Esophagus (tissue), 2 donors: ENCODE measurements at regions not wholly inside any gene's neighbourhood (a gene's known extent, or its start where the extent isn't known, plus 50 kb on each side); places are given as distances from the start of the nearest gene placed in this dataset.

Experiments
- H3K27ac ChIP-seq, 2 donors: one replicate each; pipeline ENCODE4 v1.5.1; 2013; ENCODE audit warnings: low read depth in 2 of 2, mild to moderate bottlenecking in 2 of 2, inconsistent platforms in 1 of 2, low read length in 1 of 2, moderate library complexity in 1 of 2
- H3K27me3 ChIP-seq, 2 donors: one replicate each; pipeline ENCODE4 v1.6.1; 2013; ENCODE audit warnings: low read length in 2 of 2, control low read depth in 1 of 2, mild to moderate bottlenecking in 1 of 2; ENCODE audit not compliant: insufficient read depth in 2 of 2, control insufficient read depth in 1 of 2
- H3K36me3 ChIP-seq, 2 donors: one replicate each; pipeline ENCODE4 v1.6.1; 2013; ENCODE audit warnings: low read length in 1 of 2; ENCODE audit not compliant: control insufficient read depth in 2 of 2, insufficient read depth in 2 of 2
- H3K4me1 ChIP-seq, 2 donors: one replicate each; pipeline ENCODE4 v1.6.1; 2013; ENCODE audit warnings: low read length in 1 of 2; ENCODE audit not compliant: control insufficient read depth in 2 of 2, insufficient read depth in 2 of 2
- H3K4me3 ChIP-seq, 2 donors: one replicate each; pipeline ENCODE4 v1.5.1; 2013; ENCODE audit warnings: low read length in 2 of 2, mild to moderate bottlenecking in 2 of 2, low read depth in 1 of 2, moderate library complexity in 1 of 2
- H3K9me3 ChIP-seq, 2 donors: one replicate each; pipeline ENCODE4 v1.6.1; 2013; ENCODE audit warnings: mild to moderate bottlenecking in 2 of 2, low read depth in 1 of 2, low read length in 1 of 2, moderate library complexity in 1 of 2; ENCODE audit not compliant: control insufficient read depth in 2 of 2, insufficient read depth in 1 of 2
- WGBS, 2 donors: extraction: QIAGEN DNeasy Blood & Tissue Kit; methylation state at CpG; one replicate each; pipeline ENCODE4 v1.1.7; 2013; 5-methylcytosine and 5-hydroxymethylcytosine counted together
- donor health status: healthy with polysubstance abuse.
- donor health status: Bipolar disorder and iron deficiency.

DNA sequence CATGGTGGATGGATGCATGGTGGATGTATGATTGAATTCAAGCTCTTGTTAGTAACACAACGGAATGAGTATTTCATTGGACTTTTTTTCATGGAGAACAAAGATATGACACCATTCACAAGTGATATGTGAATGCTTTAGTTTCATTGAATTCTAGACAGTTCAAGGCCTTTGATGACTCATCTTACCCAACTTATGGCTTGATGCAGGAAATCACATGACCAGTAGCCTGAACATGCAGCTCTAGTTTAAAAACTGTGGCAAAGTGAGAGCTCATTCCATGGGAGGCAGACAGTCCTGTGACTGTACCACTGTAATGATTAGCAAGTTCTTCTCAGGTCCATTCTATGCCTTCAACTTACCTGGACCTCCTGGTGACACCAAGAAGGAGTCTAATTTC is 1239.3 kb downstream of the TYW1 start:
- Histone ChIP-seq H3K4me3 (no peak overlapping the region), H3K36me3 (no peaks in the 10 kb centered on the region), H3K4me1 (no peaks in the 10 kb centered on the region), H3K27me3 (no peaks in the 10 kb centered on the region), H3K27ac (no peak overlapping the region), H3K9me3 (peaks cover 2% of the 10 kb centered on the region in 2 donors)
- 92 to 93% methylated on average over 1 of the region's 1 CpG for WGBS, 2 donors

DNA sequence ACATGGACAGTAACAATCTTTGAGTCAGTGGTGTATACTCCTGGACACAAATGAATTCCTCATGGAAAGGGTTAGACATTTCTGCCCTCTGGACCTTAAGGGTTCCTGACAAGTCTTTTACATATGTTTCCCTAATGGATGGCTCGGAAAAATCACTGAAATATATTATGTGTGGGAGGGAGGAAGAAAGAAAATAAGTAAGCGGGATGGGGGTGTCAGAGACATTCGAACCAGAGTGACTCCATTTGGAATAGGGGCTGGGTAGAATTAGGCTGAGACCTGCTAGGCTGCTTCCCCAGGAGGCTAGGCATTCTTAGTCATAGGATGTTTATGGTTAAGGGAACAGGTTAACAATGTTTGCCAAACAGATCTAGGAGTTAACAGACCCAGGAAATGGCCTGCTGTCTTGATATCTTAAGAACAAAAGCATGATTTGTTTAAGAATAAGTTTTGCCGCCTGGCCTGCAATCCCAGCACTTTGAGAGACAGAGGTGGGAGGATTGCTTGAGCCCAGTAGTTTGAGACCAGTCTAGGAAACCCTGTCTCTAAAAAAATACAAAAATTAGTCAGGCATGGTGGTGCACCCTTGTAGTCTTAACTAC is 1241.7 kb downstream of the TYW1 start:
- no peak overlapping the region for H3K27ac ChIP-seq
- 61 to 71% methylated on average over 4 of the region's 4 CpGs for WGBS, 2 donors
- peaks cover 0 to 2% of the 10 kb centered on the region in 2 donors for H3K9me3 ChIP-seq
- no peak overlapping the region for H3K4me3 ChIP-seq
- H3K4me1 ChIP-seq = no peaks in the 10 kb centered on the region
- H3K27me3 ChIP-seq = no peaks in the 10 kb centered on the region
- no peaks in the 10 kb centered on the region for H3K36me3 ChIP-seq

DNA sequence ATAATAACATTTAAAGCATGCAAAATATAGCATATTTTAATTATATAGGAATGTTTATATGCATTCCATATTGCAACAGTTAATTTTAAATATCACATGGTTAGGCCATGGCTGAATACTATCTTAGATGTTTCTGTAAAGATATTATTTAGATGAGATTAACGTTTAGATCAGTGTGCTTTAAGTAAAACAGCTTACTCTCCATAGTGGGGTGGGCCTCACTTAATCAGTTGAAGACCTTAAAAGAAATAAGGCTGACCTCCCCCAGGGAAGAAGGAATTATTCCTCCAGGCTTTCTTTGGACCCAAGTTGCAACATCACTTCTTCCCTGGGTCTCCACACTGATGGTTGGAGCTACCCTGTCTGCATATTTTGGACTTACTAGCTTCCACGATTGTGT is 1246.5 kb downstream of the TYW1 start:
- H3K36me3 ChIP-seq = no peaks in the 10 kb centered on the region
- H3K4me1 ChIP-seq = peaks cover 0 to 6% of the 10 kb centered on the region in 2 donors
- no peaks in the 10 kb centered on the region for H3K27me3 ChIP-seq
- WGBS, 2 donors = 83% methylated on average over 2 of the region's 2 CpGs
- H3K4me3 ChIP-seq = no peak overlapping the region
- peaks cover 0 to 2% of the 10 kb centered on the region in 2 donors for H3K9me3 ChIP-seq
- H3K27ac ChIP-seq = no peak overlapping the region

DNA sequence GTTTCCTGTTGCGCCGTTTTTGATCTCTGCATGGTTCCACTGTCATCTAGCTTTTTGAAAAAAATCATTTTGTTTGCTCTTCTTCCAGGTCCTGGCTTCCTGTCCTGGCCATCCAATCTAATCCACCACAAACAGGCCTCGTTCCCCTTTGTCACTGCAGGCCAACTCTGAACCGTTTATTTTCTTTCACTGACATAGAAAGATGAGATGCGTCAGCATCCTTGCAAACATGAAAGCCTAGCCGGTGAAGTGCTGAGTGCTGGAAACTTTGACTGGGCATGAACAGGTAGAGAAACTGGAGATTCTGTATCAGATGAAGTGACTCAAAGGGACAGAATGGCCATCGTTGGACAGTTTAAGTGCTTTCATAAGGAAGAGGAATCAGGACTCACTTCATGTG is 1247.8 kb downstream of the TYW1 start:
- 70 to 71% methylated on average over 7 of the region's 7 CpGs for WGBS, 2 donors
- peaks cover 0 to 6% of the 10 kb centered on the region in 2 donors for H3K4me1 ChIP-seq
- H3K36me3 ChIP-seq = no peaks in the 10 kb centered on the region
- H3K27ac ChIP-seq = no peak overlapping the region
- H3K27me3 ChIP-seq = no peaks in the 10 kb centered on the region
- H3K9me3 ChIP-seq = peaks cover 0 to 2% of the 10 kb centered on the region in 2 donors
- H3K4me3 ChIP-seq = no peak overlapping the region

DNA sequence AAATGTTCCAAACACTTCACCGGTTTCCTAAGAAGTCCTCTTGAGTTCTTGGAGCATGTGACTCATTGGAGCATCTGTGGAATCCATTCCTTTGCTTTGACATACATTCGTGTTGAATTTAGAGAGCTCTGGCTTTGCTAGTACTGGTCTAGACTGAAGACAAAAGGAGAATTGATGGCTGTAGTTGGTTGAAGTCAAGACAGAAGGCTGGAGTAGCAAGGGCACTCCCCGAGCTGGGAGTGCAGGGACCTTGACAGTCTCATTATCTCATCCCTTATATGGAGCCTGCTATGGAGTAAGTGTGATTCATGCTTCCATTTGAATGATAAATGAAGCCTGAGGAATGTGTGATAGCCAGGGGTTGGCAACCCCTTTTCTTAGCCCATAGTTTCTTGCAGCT is 1249.1 kb downstream of the TYW1 start:
- H3K9me3 ChIP-seq = no peaks in the 10 kb centered on the region
- H3K4me3 ChIP-seq = no peak overlapping the region
- peaks cover 0 to 6% of the 10 kb centered on the region in 2 donors for H3K4me1 ChIP-seq
- H3K27ac ChIP-seq = no peak overlapping the region
- 35 to 37% methylated on average over 3 of the region's 3 CpGs for WGBS, 2 donors
- no peaks in the 10 kb centered on the region for H3K27me3 ChIP-seq
- H3K36me3 ChIP-seq = no peaks in the 10 kb centered on the region

DNA sequence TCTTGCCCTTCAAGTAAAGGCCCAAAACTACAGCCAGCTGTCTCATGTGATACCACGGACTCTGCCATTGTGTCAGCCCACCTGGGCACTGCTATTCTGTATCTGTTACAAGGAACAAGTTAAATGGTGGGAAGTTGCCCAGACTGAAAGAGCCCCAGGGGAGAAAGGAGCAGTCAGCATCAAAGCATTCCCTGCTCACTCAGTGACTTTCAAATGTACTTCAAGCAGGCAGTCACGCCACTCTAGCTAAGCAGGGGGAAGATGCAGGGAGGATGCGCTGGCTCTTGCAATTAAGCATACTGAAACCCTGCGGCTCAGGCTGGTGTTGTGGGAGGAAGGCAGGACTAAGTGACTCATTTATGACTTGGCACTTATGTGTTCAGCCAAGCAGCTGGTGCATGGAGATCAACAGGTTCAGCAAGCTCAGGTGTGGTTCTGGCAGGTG is 1249.6 kb downstream of the TYW1 start:
- Histone ChIP-seq H3K9me3 (no peaks in the 10 kb centered on the region), H3K27ac (peak overlapping the region in 1 of 2 donors; percentile 61), H3K4me3 (no peak overlapping the region), H3K36me3 (no peaks in the 10 kb centered on the region), H3K27me3 (no peaks in the 10 kb centered on the region), H3K4me1 (peaks cover 0 to 6% of the 10 kb centered on the region in 2 donors)
- WGBS, 2 donors = 38 to 45% methylated on average over 4 of the region's 4 CpGs

DNA sequence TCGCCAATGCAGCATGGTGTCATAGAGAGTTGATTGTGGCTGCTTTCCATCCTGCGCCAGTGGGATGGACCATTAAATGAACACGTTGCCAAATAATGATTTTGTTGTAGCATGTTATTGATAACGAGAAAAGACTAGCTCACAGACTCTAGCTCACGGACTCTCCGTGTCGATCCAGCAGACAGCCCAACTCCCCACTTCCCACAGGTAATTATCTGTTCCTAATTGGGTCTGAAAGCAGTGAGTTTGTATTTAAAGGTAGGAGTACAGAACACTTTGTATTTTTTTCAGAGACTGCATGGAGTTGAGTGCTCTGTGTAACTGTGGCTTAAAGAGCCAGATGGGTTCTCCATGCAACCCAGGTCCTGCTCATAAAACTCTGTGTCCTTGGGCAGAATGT is 1250.5 kb downstream of the TYW1 start:
- Histone ChIP-seq H3K36me3 (no peaks in the 10 kb centered on the region), H3K27me3 (no peaks in the 10 kb centered on the region), H3K4me3 (no peak overlapping the region), H3K4me1 (peaks cover 0 to 6% of the 10 kb centered on the region in 2 donors), H3K27ac (no peak overlapping the region), H3K9me3 (no peaks in the 10 kb centered on the region)
- 78 to 79% methylated on average over 7 of the region's 7 CpGs for WGBS, 2 donors

DNA sequence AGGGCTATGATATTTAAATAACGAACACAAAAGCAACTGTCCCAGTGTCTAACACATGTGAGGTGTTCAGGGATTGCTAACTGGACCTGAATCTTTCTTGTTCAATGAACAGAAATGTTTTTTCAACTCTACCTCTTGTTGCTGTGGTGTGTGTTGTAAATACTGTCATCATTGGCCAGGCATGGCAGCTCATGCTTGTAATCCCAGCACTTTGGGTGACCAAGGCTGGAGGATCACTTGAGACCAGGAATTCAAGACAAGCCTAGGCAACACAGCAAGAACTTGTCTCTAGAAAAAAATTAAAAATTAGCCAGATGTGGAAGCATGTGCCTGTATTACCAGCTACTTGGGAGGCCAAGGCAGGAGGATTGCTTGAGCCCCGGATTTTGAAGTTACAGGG is 1250.9 kb downstream of the TYW1 start:
- no peak overlapping the region for H3K27ac ChIP-seq
- no peaks in the 10 kb centered on the region for H3K27me3 ChIP-seq
- H3K36me3 ChIP-seq = no peaks in the 10 kb centered on the region
- WGBS, 2 donors = 61 to 86% methylated on average over 2 of the region's 2 CpGs
- H3K9me3 ChIP-seq = no peaks in the 10 kb centered on the region
- no peak overlapping the region for H3K4me3 ChIP-seq
- peaks cover 0 to 6% of the 10 kb centered on the region in 2 donors for H3K4me1 ChIP-seq

DNA sequence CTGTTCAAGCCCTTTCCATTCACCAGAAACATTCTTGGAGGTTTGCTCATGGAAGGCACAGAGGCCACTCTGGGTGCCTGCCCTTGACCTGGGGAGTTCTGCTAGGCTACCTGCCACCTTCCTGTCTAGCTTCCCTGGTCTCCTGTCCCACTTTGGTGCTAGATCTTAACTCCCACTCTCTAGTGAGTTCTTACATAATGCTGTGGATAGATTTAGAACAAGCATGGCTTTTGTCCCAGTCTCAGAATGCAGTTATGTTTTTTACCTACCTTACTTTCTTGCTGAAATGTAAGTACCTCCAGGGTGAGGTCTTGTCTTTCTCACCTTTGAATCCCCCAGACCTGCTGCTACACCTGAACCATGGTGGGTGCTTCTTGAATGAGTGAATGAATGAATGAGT is 1252.3 kb downstream of the TYW1 start:
- Histone ChIP-seq H3K27ac (no peak overlapping the region), H3K27me3 (no peaks in the 10 kb centered on the region), H3K36me3 (no peaks in the 10 kb centered on the region), H3K4me3 (no peak overlapping the region), H3K4me1 (peaks cover 0 to 6% of the 10 kb centered on the region in 2 donors), H3K9me3 (no peaks in the 10 kb centered on the region)

DNA sequence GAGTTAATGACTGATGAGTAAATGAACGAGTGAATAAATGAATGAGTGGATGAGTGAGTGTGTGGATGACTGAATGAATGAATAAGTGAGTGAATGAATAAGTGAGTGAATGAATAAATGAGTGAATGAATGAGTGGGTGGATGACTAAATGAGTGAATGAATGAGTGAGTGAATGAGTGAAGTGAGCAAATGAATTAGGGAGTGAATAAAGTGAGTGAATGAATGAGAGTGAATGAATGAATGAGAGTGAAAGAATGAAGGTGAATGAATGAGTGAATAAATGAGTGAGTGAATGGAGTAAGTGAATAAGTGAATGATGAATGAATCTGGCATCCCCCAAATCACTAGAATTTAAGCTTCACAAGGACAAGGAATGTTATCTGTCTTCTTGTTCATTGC is 1253.0 kb downstream of the TYW1 start:
- H3K4me1 ChIP-seq = peaks cover 0 to 6% of the 10 kb centered on the region in 2 donors
- no peaks in the 10 kb centered on the region for H3K36me3 ChIP-seq
- WGBS, 2 donors = 82 to 87% methylated on average over 1 of the region's 1 CpG
- no peaks in the 10 kb centered on the region for H3K9me3 ChIP-seq
- no peak overlapping the region for H3K27ac ChIP-seq
- H3K4me3 ChIP-seq = no peak overlapping the region
- no peaks in the 10 kb centered on the region for H3K27me3 ChIP-seq
